HG02798 (cell line): ENCODE measurements at regions not wholly inside any gene's neighbourhood (a gene's known extent, or its start where the extent isn't known, plus 50 kb on each side); places are given as distances from the start of the nearest gene placed in this dataset.
"Not testable (repeated sequence)": the region's sequence is repeated elsewhere in the genome, so short reads cannot be mapped to it uniquely, and the experiment has no call there.

Experiments
- ATAC-seq: cut with Tn5 transposase; IDR thresholded peaks from one replicate; pipeline ENCODE4 v1.9.1; 2021; ENCODE audit warnings: mild to moderate bottlenecking; ENCODE audit not compliant: unreplicated experiment, poor library complexity

DNA sequence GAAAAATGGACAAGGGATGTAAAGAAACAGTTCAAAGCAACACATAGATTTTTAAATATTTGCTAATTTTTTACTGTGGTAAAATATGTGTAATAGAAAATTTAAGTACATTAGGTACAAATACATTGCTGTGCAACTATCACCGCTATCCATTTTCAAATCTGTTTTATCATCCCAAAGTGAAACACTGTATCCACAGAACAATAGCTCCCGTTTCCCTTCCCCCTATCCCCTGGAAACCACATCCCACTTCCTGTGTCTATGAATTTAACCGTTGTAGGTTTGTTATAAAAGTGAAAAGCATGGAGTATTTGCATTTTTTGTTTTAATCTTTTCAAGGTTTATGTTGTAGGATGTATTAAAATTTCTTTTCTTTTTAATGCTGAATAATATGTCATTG is 152.9 kb upstream of the HSFY1 start:
- not testable (repeated sequence) for ATAC-seq

DNA sequence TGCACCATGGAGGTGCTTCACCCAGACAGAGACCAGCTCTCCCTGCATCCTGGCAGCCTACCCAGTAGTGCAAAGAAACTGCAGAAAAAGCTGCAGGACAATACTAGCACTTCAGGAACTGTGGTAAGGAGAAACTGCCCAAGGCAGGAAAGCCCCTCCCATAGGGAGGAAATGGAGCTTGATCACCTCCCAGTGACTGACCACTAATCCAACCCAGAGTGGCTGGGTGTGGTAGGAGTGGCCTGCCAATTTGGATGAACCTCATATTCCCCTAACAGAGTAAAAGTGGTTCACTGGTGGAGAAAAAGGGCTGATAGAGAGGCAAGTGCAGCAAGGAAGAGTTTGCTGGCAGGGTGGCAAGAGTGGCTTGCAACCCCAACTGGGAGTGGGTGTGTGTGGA is 125.7 kb upstream of the HSFY1 start:
- ATAC-seq: not testable (repeated sequence)

DNA sequence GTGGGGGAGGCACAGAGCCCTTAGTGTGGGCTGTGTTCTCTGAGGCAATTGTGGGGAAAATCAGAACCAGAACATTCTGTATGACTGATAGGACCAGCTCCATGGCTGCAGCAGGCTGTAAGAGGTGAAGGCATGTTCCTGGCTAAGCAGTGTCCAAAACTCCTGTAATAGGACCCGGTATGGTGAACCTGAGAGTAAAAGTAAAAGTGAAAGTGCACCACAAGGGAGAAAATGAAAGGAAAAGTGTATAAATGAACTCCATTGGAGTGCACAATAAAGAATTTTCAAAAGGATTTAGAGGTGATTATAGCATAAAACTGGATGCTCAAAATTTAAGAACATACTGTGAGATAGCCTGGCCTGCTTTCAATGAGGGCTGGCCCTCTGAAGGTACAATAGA is 125.1 kb upstream of the HSFY1 start:
- ATAC-seq: peak; percentile 62

GRCh38 chrY:18423970-18424608 is 122.4 kb upstream of the HSFY1 start:
- peak; percentile 65 for ATAC-seq

GRCh38 chrY:18433540-18433939 is 113.0 kb upstream of the HSFY1 start:
- ATAC-seq: not testable (repeated sequence)

DNA sequence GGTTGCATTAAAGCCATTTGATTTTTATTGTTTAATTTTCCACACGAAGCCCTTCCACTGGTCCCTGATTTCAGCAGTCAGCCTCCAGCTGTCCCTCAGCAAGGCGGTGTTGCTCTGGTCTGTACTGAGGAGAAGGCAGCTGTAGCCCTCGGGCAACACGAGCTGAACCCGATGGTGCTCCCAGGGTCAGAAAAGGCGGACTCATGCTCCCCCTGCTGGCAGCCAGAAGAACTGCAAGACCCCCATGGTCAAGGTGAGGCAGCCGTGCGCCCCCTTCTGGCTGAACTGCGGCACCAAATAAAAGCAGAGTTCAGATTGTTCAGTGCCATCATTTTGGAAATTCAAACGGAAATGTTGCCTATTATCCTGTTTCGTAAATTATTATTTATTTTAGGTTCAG is 100.7 kb upstream of the HSFY1 start:
- peak; percentile 90 for ATAC-seq

DNA sequence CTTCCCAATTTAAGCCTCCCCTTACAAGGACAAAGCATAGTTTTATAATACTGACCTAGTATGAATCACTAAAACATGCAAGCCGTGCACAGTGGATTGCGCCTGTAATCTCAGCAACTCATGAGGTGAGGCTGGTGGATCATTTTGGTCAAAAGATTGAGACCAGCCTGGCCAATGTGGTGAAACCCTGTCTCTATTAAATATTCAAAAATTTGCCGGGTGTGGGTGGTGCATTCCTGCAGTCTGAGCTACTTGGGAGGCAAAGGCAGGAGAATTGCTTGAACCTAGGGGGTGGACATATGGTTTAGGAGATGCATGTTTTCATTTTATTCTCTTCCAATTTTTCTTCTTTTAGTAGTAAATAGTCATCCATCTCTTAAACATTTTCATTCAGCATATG is 93.7 kb upstream of the HSFY1 start:
- ATAC-seq: not testable (repeated sequence)

DNA sequence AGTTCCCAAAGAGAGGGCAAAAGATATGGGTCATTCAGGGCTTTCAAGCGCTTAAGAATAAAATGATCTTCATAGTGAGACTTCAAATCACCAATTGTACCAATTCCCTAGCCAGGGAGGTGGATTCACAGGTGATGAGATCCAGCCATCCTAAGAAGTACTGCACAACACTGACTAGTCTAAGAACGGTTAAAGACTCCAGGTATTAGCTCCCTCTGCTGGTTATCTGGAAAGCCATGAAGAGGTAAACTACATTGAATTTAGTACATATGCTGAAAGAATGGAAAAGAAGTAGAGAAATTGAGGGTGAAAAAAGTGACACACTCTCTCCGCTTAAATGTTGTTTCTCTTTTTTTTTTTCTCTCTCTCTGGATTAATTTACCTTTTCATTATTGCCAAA is 87.4 kb upstream of the HSFY1 start:
- ATAC-seq: not testable (repeated sequence)

GRCh38 chrY:18461211-18461911 is 85.2 kb upstream of the HSFY1 start:
- not testable (repeated sequence) for ATAC-seq

- not testable (repeated sequence) for ATAC-seq
These were observed 81.7 kb upstream of the HSFY1 start for GRCh38 chrY:18464812-18465211.

DNA sequence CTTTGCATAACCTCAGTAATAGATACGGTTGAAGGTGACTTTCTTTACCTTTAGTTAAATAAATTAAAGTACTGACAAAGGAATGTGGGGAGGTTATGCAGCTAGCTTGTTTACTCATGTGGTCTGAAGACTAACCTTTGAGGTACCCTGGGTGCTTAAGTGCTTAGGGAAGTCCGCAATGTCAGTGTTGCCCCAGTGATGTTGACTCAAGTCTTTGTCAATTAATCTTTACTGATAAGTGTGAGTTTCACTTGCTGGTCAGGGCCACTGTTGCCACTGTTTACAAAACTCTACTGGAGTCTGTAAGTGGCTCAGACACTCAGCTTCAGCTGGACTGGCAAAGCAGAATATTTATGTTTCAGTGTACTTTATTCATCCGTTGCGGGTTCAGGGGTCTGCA is 79.9 kb upstream of the HSFY1 start:
- not testable (repeated sequence) for ATAC-seq

DNA sequence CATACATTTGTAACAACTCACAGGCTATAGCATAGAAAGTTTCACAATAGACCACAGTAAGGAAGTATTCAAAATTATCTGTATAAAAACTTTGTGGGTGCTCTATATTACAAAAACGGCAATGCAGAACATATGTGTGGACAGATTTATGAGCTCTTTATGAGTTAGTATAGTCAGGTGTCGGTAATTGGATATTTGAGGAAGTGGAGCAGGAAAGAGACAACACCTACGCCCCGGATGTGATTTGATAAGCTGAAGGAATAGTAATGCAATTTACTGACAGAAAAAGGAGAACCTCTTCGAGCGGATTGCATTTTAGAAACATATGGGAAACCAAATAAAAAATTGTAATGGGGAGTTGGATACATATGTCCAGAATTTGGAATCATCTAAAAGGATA is 63.2 kb upstream of the HSFY1 start:
- not testable (repeated sequence) for ATAC-seq
